HG03066 (cell line): ENCODE measurements at regions not wholly inside any gene's neighbourhood (a gene's known extent, or its start where the extent isn't known, plus 50 kb on each side); places are given as distances from the start of the nearest gene placed in this dataset.
"Not testable (repeated sequence)": the region's sequence is repeated elsewhere in the genome, so short reads cannot be mapped to it uniquely, and the experiment has no call there.

ENCODE experiments used
- ATAC-seq: cut with Tn5 transposase; IDR thresholded peaks from one replicate; pipeline ENCODE4 v1.9.1; 2021; ENCODE audit warnings: low read depth; ENCODE audit not compliant: unreplicated experiment

DNA sequence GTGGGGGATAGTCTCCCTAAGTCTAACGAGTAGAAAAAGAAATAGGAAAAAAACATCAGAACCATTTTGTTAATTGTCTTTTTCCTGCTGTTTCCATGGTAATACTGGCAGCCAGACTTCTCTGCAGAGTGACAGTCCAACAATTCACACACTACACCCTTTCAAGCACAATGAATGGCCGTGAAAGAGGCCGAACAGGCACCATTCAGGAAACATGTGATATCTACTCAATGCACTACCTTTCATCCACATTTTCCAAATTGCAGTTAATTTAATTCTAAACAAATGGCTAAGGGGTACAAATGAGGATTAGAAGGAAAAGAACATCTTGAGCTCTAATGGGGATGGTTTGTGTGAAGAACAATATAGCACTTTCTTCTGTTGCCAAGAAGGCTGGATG is 358.5 kb upstream of the ANKRD30A start:
- no peak for ATAC-seq

GRCh38 chr10:36766415-36766810 is 359.0 kb upstream of the ANKRD30A start:
- no peak for ATAC-seq

- ATAC-seq = no peak
Observed at GRCh38 chr10:36765782-36766414, 359.5 kb upstream of the ANKRD30A start.

DNA sequence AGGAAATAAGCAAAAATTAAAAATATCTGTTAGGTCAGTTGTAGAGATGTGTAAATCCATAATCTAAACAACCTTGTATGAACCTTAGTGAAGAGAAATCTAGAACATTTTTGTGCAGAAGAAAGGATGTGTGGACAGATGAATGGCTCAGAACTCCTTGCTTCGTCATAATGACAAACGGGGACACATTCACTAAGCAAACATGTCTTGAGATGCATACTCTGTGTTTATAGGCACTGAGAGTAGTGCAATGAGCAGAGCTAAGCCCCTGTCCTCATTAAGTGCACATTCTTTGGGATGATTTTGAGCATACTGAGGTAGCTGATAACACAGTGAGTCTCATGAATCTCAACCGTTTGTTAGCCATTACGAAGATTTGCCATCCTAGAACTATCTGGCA is 360.6 kb upstream of the ANKRD30A start:
- no peak for ATAC-seq

DNA sequence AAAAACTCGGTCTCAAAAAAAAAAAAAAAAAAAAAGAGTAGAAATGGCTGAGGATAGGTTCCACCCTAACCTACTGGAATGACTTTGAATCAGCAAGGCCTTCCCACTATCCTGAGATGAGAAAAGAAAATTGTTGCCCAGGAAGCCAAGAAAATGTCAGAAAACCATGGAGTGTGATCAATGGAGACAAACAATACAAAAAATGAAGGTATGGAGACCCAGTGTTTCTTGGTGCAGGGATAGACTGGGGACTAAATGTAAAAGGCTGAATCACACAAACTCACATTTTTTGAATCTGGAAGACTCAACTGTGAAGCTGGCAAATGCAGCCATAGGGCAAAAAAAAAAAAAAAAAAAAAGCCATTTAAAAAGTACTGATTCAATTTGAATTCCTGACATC is 364.3 kb upstream of the ANKRD30A start:
- no peak for ATAC-seq

DNA sequence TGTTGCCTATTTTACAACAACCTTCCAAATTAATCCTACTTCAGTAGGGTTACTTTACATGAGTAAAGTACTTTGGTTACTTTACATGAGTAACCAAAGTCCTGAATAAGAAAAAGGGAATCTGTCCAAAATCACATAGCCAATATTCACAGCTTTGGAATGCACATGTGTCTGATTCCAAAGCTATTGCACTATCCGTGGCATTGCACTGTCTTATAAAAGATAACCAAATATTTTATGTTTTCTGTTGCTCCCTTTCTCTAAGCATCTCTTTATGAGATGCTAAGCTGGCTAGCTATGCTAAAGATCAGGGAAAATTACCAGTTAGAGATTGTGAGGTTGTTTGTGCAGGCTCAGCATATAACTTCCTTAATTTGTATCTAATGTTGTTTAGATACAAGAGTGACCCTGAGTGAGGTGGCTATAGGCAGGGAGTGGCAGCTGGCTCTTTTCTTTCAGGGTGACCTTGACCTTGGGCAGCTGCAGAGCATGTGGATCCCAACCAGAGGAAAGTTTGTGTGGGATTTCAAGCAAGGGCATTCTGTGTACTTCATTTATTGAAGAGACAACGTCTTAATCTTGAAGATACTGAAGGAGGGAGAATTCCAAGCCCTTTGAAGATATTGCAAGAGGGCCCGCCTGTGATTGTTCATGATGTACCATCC is 366.1 kb upstream of the ANKRD30A start:
- ATAC-seq = no peak

GRCh38 chr10:36748128-36748871 is 377.1 kb upstream of the ANKRD30A start:
- no peak for ATAC-seq

GRCh38 chr10:36739884-36740445 is 385.4 kb upstream of the ANKRD30A start:
- ATAC-seq = no peak

DNA sequence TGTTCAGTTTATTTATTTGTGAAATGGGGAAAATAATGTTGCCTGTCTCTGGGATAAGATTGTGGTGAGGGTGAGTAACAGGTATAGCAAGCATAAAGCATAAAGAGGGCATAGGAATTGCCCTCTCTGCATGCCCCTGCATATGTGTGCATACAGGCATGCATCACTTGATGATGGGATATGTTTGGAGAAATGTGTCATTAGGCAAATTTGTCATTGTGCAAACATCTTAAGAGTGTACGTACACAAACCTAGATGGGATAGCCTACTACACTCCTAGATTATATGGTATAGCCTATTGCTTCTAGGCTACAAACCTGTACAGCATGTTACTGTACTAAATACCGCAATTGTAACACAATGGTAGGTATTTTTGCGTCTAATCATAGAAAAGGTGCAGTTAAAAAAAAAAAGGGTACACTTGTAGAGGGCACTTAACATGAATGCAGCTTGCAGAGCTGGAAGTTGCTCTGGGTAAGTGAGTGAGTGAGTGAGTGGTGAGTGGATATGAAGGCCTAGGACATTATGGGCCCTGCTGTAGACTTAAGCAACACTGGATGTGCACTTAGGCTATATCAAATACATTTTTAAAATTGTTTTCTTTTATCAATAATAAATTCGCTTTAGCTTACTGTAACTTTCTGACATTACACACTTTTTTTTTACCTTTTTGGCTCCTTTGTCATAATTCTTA is 386.5 kb upstream of the ANKRD30A start:
- ATAC-seq = no peak

- no peak for ATAC-seq
Observed at GRCh38 chr10:36736311-36736710, 389.1 kb upstream of the ANKRD30A start.

DNA sequence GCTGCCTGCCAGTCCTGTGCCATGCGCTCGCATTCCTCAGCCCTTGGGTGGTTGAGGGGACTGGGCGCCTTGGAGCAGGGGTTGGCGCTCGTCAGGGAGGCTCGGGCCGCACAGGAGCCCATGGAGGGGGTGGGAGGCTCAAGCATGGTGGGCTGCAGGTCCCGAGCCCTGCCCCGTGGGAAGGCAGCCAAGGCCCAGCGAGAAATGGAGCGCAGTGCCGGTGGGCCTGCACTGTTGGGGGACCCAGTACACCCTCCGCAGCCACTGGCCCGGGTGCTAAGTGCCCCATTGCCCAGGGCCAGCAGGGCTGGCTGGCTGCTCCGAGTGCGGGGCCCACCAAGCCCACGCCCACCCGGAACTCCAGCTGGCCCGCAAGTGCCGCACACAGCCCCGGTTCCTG is 390.8 kb upstream of the ANKRD30A start:
- not testable (repeated sequence) for ATAC-seq

- no peak for ATAC-seq
Observed at GRCh38 chr10:36730316-36730715, 395.1 kb upstream of the ANKRD30A start.

DNA sequence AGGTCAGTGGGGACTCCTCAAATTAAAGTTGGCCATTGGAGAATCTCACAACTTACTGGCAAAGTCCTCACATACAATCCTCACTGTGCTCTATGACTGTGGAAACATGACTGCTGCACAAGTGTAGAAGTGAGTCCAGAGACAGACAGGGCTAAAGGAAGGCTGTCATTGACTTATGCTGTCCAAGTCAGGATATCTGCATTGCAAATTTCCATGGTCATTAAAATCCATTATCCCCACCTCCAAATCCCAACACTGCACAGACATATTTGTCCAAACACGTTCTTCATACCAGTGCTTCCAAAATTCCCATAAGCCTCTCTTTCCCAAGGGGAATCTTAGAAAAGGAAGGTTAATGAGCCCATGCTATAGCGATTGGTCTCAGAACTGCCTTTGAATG is 396.8 kb upstream of the ANKRD30A start:
- no peak for ATAC-seq

DNA sequence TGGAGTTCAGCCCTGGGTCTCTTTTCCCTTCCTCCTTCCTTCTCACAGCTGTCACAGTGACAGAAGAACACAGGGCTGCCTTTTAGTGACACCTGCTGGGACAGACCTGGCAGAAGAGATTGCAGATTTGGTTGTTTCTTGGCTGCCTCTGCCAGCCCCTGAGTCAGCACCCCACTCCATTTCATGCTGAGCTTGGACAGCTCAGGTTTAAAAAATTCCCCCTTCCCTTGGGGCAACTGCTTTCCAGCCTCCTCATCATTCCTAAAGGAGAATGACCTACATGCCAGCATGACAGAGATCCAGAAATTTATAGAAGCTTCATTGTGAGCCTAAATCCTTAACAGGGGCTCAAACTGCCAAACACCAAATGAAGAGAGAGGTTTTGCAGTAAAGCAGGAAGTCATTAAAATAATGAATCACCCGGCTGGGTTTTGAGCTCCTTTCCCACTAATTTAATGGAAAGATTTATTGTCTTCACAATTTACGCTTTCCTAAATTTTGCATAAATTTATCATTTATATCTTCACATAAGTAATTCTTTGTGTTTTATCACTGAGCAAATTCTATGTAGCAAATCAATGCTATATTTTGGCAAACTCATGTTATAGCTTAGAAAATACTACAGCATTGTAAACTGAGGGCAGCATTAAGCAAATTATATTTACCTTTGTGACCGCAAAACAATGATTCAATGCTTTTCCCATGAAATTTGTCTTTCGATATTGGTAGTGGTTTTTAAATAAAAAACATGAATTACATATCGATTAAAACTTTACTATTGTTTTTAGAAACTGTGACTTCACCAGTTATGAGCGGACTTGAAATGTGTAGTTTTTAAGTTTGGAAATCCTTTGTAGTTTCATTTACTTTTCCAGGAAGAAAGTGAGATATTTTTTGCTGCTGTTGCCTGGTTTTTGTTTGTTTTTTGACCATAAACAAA is 399.5 kb upstream of the ANKRD30A start:
- no peak for ATAC-seq

- ATAC-seq = no peak
Observed at GRCh38 chr10:36722777-36723176, 402.6 kb upstream of the ANKRD30A start.

DNA sequence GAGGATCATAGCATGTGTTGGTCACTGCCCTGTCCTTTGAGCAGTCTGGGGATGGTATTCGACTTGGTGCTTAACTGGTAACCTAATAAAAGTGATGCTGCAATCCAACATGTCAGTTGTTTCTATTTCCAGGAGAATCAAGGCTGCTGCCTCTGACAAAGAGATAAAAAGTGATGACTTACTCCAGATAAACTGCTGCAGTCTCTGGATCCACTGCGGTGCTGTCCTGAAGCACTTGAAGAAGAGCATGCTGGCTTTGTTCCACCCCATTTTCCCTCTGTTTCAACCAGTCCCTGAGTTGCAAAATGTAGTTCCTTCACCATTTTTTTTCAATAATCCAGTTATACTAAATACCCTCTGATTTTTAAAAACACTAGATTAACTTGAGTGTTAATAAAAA is 403.5 kb upstream of the ANKRD30A start:
- ATAC-seq = no peak

DNA sequence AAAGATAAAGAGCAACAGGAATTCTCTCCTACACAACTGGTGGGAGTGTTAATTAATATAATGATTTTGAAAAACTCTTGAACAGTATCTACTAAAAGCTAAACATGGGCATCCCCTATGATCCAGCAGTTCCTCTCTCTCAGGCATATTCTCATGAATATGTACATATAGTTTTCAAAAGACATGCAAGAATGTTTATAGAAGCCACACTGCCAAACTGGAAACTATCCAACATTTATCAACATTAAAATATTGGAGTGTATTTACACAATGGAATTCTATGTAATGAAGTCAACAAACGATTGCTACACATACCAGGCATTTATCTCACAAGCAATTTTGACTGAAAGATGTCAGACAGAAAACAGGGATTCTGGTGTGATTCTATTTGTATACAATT is 404.5 kb upstream of the ANKRD30A start:
- ATAC-seq = no peak

DNA sequence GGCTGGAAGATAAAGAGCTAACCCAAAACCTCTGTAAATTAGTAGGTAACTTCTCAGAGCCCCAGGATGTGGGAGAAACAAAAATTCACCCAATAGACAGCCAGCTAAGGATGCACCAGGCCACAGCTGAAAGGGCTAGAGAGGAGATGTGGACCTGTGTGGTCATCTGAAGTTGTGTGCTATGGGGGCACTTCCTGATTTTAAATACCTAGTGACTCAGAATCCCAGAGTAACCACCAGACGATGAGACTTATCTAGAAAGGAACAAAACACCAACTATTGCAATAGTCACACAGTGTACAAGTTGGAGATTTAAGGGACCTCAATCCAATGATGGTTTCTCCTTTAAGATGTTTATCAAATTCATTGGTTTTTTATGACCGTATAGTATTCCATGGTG is 408.3 kb upstream of the ANKRD30A start:
- no peak for ATAC-seq

- no peak for ATAC-seq
Observed at GRCh38 chr10:36716291-36716690, 409.1 kb upstream of the ANKRD30A start.

DNA sequence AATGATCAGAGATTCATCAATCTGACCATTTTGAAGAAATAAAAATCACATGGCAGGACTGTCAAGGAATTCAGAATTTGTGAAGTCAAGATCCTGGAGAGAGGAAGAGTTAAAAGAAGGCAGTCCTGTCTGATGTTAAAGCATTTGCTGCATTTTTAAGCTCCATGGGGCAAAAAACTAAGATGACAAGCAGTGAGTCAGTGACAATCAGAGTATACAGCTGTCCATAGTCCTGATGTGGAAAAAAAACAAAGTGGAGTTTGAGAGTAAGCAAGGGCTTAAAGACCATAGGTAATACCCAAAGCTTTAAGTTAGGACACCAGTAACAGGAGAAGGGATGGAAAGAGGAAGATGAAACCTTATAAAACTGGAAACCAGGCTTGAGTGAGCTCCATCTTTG is 412.7 kb upstream of the ANKRD30A start:
- no peak for ATAC-seq
